ENCODE measurements at regions not wholly inside any gene's neighbourhood (a gene's known extent, or its start where the extent isn't known, plus 50 kb on each side); places are given as distances from the start of the nearest gene placed in this dataset.

DNA sequence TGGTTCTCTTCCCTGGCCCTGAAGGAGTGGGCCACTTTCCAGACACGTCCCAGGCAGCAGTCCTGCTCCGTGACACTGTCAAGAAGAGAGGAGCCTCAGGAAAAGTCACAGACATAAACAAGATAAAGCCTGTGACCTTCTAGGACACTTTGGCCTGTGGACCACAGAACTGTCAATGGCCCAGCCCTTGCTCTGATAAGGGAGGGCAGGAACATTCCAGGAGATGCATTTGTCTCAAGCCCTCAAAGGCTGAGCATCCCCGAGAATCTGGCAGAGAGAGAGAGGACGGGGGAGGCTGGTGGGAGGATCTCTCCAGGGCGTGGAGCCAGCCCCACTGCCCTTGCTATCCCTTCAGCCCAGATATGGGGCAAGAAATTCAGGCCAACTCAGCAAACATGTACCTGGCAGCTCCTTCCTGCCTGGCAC, 476.4 kb downstream of the INSC start:
- Mint-ChIP-seq H3K4me3 (no peak overlapping the region), H3K36me3 (ENCODE audit: low read depth) (peaks cover 5% of the 10 kb centered on the region), H3K4me1 (peaks cover 25% of the 10 kb centered on the region), H3K9me3 (peaks cover 15% of the 10 kb centered on the region), H3K27me3 (ENCODE audit: insufficient read depth) (peaks cover 68% of the 10 kb centered on the region), H3K27ac (no peak overlapping the region)
- DNase-seq = no peak
- peaks cover 12% of the 10 kb centered on the region for H3K9me3 ChIP-seq (ENCODE audit: control insufficient read depth, low read length)
- no peak overlapping the region for H3K27ac ChIP-seq (ENCODE audit: low read depth, low read length)
- no peak overlapping the region for H3K4me3 ChIP-seq (ENCODE audit: low read length)
- H3K4me1 ChIP-seq (ENCODE audit: control insufficient read depth, insufficient read depth, low read length) = no peaks in the 10 kb centered on the region
- H3K36me3 ChIP-seq (ENCODE audit: control insufficient read depth, insufficient read depth, low read length) = no peaks in the 10 kb centered on the region
- 91 to 92% methylated on average over 2 to 5 of the region's 5 CpGs for WGBS, 2 experiments (ENCODE audit: insufficient coverage in 1 of 2, insufficient read length in 1 of 2)
- H3K27me3 ChIP-seq (ENCODE audit: control insufficient read depth, insufficient read depth, low read length, poor library complexity, severe bottlenecking) = peaks cover 63% of the 10 kb centered on the region
- H3K9ac ChIP-seq (ENCODE audit: extremely low read depth, low read length, poor library complexity, severe bottlenecking) = no peak overlapping the region
- TF ChIP-seq, protein P1, sequence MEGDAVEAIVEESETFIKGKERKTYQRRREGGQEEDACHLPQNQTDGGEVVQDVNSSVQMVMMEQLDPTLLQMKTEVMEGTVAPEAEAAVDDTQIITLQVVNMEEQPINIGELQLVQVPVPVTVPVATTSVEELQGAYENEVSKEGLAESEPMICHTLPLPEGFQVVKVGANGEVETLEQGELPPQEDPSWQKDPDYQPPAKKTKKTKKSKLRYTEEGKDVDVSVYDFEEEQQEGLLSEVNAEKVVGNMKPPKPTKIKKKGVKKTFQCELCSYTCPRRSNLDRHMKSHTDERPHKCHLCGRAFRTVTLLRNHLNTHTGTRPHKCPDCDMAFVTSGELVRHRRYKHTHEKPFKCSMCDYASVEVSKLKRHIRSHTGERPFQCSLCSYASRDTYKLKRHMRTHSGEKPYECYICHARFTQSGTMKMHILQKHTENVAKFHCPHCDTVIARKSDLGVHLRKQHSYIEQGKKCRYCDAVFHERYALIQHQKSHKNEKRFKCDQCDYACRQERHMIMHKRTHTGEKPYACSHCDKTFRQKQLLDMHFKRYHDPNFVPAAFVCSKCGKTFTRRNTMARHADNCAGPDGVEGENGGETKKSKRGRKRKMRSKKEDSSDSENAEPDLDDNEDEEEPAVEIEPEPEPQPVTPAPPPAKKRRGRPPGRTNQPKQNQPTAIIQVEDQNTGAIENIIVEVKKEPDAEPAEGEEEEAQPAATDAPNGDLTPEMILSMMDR (conservative IDR thresholded peaks at IDR 0.05) = no peak

DNA sequence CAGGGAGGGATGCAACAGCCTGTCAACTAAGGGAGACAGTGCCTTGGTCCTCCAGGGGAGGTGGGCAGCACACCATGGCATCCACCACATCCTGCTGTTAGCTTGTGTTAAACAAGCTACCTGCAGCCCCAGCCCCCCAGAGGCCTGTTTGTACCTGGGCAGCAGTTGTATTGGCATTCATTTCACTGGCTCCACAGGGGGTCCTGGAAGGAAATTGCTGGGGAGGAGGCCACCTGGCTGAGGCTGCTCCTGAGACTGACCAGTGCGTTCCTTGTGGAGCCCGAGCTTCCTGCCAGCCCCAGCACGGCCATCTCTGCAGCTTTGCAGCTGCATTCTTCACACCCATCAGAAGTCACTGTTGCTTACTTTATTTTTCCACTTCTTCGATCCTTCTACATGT, 479.9 kb downstream of the INSC start:
- Mint-ChIP-seq H3K27ac (no peak overlapping the region), H3K4me3 (no peak overlapping the region), H3K36me3 (ENCODE audit: low read depth) (peaks cover 5% of the 10 kb centered on the region), H3K4me1 (peaks cover 26% of the 10 kb centered on the region), H3K9me3 (peaks cover 15% of the 10 kb centered on the region), H3K27me3 (ENCODE audit: insufficient read depth) (peaks cover 45% of the 10 kb centered on the region)
- peak; percentile 68 for DNase-seq
- Histone ChIP-seq H3K9me3 (ENCODE audit: control insufficient read depth, low read length) (peaks cover 12% of the 10 kb centered on the region), H3K4me1 (ENCODE audit: control insufficient read depth, insufficient read depth, low read length) (no peaks in the 10 kb centered on the region), H3K27me3 (ENCODE audit: control insufficient read depth, insufficient read depth, low read length, poor library complexity, severe bottlenecking) (peaks cover 43% of the 10 kb centered on the region), H3K27ac (ENCODE audit: low read depth, low read length) (no peak overlapping the region), H3K36me3 (ENCODE audit: control insufficient read depth, insufficient read depth, low read length) (no peaks in the 10 kb centered on the region), H3K9ac (ENCODE audit: extremely low read depth, low read length, poor library complexity, severe bottlenecking) (no peak overlapping the region), H3K4me3 (ENCODE audit: low read length) (no peak overlapping the region)
- 93 to 100% methylated on average over 4 of the region's 4 CpGs for WGBS, 2 experiments (ENCODE audit: insufficient coverage in 1 of 2, insufficient read length in 1 of 2)
- TF ChIP-seq, protein P1 (conservative IDR thresholded peaks at IDR 0.05) = no peak

DNA sequence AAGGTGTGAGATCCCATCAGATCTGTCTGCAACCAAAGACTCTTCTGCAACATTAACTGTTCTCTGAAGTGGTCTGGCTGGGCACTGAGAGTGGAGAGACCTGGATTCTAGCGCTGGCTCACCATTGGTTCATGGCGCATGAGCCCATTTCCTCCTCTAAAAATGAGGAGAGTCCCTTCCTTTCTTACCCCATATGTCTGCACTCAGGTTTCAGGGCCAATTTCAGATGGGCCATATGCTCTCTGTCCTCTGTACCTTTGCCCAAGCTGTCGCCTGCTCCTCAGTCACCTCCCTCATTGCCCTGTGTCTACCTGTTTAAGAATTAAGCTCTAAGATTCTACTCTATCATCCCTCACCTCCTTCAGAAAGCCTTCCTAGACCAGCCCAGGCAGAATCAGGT, 484.7 kb downstream of the INSC start:
- no peak overlapping the region for H3K27ac ChIP-seq (ENCODE audit: low read depth, low read length)
- no peak overlapping the region for H3K27ac Mint-ChIP-seq
- TF ChIP-seq, protein P1 (conservative IDR thresholded peaks at IDR 0.05) = no peak
- H3K9me3 Mint-ChIP-seq = peaks cover 12% of the 10 kb centered on the region
- no peak overlapping the region for H3K4me3 Mint-ChIP-seq
- H3K36me3 Mint-ChIP-seq (ENCODE audit: low read depth) = peaks cover 1% of the 10 kb centered on the region
- H3K9ac ChIP-seq (ENCODE audit: extremely low read depth, low read length, poor library complexity, severe bottlenecking) = no peak overlapping the region
- H3K36me3 ChIP-seq (ENCODE audit: control insufficient read depth, insufficient read depth, low read length) = no peaks in the 10 kb centered on the region
- peaks cover 7% of the 10 kb centered on the region for H3K9me3 ChIP-seq (ENCODE audit: control insufficient read depth, low read length)
- 96% methylated on average over 3 of the region's 3 CpGs for WGBS, 2 experiments (ENCODE audit: insufficient coverage in 1 of 2, insufficient read length in 1 of 2)
- no peaks in the 10 kb centered on the region for H3K27me3 ChIP-seq (ENCODE audit: control insufficient read depth, insufficient read depth, low read length, poor library complexity, severe bottlenecking)
- no peak overlapping the region for H3K4me3 ChIP-seq (ENCODE audit: low read length)
- peaks cover 25% of the 10 kb centered on the region for H3K4me1 Mint-ChIP-seq
- DNase-seq = no peak
- H3K27me3 Mint-ChIP-seq (ENCODE audit: insufficient read depth) = peaks cover 4% of the 10 kb centered on the region
- no peaks in the 10 kb centered on the region for H3K4me1 ChIP-seq (ENCODE audit: control insufficient read depth, insufficient read depth, low read length)

All from endodermal cell (in vitro differentiated cells).